CD4-positive, alpha-beta T cell treated with Interleukin-6 at 100 ng/mL for 8 hours (primary cell): ENCODE measurements at regions not wholly inside any gene's neighbourhood (a gene's known extent, or its start where the extent isn't known, plus 50 kb on each side); places are given as distances from the start of the nearest gene placed in this dataset.

Source experiments
- DNase-seq: peaks from one replicate; pipeline ENCODE4 v3.0.0-alpha.2; 2020; ENCODE audit warnings: mixed read lengths, low spot score

GRCh38 chr22:27173530-27173929 lies 516.1 kb downstream of the MIAT start:
- no peak for DNase-seq

GRCh38 chr22:27175021-27175838 lies 517.8 kb downstream of the MIAT start:
- DNase-seq = no peak

- no peak for DNase-seq
Observed at GRCh38 chr22:27175974-27176373, 518.6 kb downstream of the MIAT start.

GRCh38 chr22:27179161-27179560 lies 521.8 kb downstream of the MIAT start:
- DNase-seq = no peak

GRCh38 chr22:27181537-27181936 lies 524.1 kb downstream of the MIAT start:
- DNase-seq = no peak

- DNase-seq = no peak
Observed at GRCh38 chr22:27183474-27183873, 526.1 kb downstream of the MIAT start.

GRCh38 chr22:27185099-27185709 lies 527.8 kb downstream of the MIAT start:
- DNase-seq = no peak

- DNase-seq = no peak
Observed at GRCh38 chr22:27185760-27186302, 528.4 kb downstream of the MIAT start.

- DNase-seq = no peak
Observed at GRCh38 chr22:27186643-27187042, 529.3 kb downstream of the MIAT start.

- DNase-seq = no peak
Observed at GRCh38 chr22:27192135-27192829, 534.9 kb downstream of the MIAT start.

- no peak for DNase-seq
Observed at GRCh38 chr22:27193215-27193614, 535.8 kb downstream of the MIAT start.

- DNase-seq = no peak
Observed at GRCh38 chr22:27193636-27194035, 536.2 kb downstream of the MIAT start.

GRCh38 chr22:27194096-27194748 lies 536.8 kb downstream of the MIAT start:
- no peak for DNase-seq

- no peak for DNase-seq
Observed at GRCh38 chr22:27195094-27195493, 537.7 kb downstream of the MIAT start.

- no peak for DNase-seq
Observed at GRCh38 chr22:27195494-27195893, 538.1 kb downstream of the MIAT start.

- DNase-seq = no peak
Observed at GRCh38 chr22:27196606-27197005, 539.2 kb downstream of the MIAT start.

- no peak for DNase-seq
Observed at GRCh38 chr22:27197052-27197451, 539.7 kb downstream of the MIAT start.

GRCh38 chr22:27197618-27198017 lies 540.2 kb downstream of the MIAT start:
- no peak for DNase-seq

GRCh38 chr22:27198518-27199035 lies 541.2 kb downstream of the MIAT start:
- DNase-seq = no peak

- no peak for DNase-seq
Observed at GRCh38 chr22:27199354-27199753, 542.0 kb downstream of the MIAT start.

- no peak for DNase-seq
Observed at GRCh38 chr22:27201276-27201675, 543.9 kb downstream of the MIAT start.

GRCh38 chr22:27201741-27202140 lies 544.4 kb downstream of the MIAT start:
- DNase-seq = no peak
